ENCODE measurements at regions not wholly inside any gene's neighbourhood (a gene's known extent, or its start where the extent isn't known, plus 50 kb on each side); places are given as distances from the start of the nearest gene placed in this dataset.
"Not testable (repeated sequence)": the region's sequence is repeated elsewhere in the genome, so short reads cannot be mapped to it uniquely, and the experiment has no call there.

DNA sequence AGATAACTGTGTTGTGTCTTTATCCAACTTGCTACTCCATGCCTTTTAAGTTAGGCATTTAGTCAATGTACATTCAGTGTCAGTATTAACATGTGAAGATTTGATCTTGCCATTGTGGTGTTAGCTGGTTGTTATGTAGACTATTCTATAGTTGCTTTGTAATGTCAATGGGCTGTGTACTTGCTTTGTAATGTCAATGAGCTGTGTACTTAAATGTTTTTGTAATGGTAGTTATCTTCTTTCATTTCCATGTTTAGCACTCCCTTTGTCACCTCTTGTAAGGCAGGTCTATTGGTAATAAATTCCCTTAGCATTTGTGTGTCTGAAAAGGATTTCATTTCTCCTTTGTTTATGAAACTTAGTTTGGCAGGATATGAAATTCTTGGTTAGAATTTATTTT is 53.4 kb downstream of the MC4R start:
- DNase-seq, result no peak

GRCh38 chr18:60311676-60312360 is 60.8 kb downstream of the MC4R start:
- no peak for DNase-seq

GRCh38 chr18:60295674-60296073 is 76.9 kb downstream of the MC4R start:
- no peak for DNase-seq

GRCh38 chr18:60292186-60292585 is 80.4 kb downstream of the MC4R start:
- DNase-seq, result no peak

DNA sequence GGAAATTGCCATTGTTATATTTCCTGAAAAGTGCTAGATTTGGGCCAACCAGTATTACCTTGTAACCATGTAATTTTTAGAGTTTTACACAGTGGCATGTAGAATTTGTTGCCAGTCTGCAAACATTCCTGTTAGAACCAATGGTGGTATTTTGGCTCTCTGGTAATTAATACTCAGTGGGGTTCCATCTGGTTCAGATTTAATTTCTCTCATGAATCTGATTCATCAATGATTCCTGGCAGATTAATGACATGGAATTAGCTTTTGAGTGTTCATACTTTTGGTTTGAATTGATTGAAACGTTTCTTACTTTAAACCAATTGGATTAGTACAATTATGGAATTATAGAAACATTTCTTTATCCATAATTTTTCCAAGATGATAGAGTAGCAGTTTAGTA is 93.2 kb downstream of the MC4R start:
- DNase-seq, result no peak

DNA sequence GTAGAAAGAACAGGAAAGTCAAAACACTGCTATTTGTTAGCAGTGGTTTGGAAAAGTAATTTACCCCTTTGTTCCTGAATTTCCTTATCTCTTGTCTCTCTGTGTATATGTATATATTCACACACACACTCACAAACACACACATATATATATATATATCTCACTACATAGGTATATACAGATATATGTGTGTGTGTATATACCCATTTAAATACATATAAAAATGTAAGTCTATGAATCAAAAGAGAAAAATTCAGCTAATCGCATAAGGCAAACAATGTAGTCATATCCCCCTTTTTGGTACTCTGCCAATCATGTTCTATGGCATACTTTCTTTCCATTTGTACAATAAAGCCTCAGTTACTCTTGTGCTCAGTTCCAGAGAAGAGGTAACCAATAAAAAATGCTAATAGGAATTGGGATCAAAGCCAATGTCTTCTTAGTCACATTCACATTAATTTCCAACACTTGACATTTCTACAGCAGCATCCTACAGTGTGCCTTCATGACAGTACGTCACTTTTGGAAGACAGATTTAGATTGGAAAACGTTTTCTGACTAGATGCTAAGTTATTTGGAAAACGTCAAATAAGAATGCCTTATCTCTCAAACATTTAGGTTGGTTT is 94.6 kb downstream of the MC4R start:
- no peak for DNase-seq

DNA sequence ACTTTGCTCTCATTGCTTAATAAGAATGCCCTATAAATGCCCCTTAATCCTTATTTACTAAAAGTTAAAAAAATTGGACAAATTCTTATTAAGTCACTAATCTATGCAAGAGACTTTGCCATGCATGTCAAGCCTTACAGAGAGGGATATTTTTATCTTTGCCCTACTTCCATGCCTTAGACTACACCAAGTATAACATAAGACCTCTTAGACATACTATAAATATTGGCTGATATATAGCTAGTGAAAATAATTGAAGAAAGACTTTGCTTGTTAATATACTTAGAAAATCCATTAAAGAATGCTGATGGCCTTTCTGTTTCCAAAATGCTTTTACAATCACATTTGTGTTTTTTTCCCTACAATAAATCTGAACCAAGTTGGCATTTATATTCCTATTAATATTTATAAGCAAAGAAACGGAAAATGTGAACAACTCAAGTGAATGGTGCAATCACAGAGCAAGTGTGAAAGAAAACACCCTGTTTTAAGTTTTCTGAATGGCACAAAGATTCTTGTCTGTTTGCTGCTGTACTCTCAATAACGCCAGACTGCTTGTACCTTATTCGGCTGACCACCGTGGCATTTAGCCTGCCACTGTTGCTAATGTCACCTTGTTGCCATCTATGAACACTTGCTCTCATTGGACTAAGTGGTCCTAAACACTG is 105.0 kb downstream of the MC4R start:
- DNase-seq, result no peak

GRCh38 chr18:60266558-60266957 is 106.0 kb downstream of the MC4R start:
- no peak for DNase-seq

DNA sequence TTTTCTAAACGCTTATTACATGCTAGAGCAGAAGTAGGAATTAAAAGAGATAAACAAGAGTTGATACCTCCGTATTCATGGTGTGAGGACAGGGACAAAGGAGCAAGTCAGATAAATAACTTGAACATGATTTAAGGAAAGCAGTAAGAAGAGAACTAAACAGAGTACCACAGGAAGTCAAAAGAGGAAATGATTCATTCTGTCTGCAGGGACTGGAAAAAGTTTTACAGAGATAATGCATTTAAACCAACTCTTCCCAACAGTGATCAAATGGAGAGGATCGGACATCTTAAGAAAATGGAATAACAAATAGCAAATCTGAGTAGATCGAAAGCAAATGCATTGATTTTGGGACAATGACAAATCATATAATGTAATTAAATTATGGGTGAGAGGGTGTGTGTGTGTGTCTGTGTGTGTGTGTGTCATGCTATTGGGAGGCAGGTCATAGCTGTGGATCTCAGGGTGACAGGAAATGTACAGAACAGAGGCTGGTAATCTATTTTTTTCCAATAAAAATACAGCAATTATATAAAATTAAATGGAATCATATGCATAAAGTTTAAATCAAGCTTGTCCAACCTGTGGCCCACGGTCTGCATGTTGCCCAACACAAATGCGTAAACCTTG is 113.4 kb downstream of the MC4R start:
- DNase-seq, result no peak

DNA sequence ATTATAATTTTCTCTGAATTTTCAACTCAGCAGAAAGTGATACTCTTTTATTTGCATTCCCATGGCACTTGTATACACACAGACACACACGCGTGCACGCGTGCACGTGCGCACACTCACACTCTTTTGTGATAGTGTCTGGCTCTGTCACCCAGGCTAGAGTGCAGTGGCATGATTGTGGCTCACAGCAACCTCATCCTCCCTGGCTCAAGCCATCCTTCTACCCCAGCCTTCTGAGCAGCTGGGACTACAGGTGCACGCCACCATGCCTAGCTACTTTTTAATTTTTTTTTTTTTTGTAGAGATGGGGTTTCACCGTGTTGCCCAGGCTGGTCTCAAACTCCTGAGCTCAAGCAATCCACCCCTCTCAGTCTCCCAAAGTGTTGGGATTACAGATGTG is 123.2 kb downstream of the MC4R start:
- DNase-seq, result no peak

DNA sequence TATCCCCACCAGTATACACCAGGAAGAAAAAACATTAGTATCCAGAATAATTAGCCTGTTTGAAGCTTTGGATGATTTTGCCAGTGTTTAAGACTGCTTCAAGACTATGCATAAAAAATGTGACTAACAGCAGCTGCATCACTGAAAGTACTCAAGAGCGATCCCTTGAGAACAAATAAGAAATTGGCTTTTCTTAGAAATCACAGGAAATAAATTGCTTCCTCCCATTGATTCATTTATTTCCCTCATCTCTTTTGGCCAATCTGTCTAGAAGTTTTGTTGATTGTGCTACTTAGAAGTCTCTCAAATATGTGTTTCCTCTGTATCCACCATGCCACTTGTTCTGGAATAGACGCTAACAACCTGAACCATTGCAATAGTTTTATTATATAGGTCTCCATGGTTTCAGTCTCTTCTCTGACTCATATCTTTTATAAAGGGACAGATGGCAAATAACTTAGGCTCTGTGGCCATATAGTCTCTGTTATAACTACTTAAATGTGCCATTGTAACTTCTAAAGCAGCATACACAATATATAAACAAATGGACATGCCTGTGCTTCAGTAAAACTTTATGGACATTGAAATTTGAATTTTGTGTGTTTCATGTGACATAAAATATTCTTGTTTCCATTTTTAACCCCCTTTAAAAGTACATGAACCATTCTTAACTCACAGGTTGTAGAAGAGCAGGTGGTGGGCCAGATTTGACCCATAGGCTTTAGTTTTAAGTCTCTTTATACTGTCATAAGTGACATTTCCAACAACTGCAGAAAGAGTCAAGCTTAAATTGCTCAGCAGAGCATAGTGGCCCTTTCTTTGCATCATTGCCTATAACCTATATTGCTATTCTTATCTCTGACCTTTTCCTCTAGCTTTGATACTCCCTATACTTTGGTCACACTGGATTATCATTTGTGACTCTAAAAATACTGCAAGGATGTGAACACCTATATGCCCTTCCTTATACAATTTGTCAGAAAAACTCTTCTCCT is 123.9 kb downstream of the MC4R start:
- DNase-seq, result no peak

- DNase-seq, result no peak
These were observed 125.5 kb downstream of the MC4R start for GRCh38 chr18:60247103-60247502.

DNA sequence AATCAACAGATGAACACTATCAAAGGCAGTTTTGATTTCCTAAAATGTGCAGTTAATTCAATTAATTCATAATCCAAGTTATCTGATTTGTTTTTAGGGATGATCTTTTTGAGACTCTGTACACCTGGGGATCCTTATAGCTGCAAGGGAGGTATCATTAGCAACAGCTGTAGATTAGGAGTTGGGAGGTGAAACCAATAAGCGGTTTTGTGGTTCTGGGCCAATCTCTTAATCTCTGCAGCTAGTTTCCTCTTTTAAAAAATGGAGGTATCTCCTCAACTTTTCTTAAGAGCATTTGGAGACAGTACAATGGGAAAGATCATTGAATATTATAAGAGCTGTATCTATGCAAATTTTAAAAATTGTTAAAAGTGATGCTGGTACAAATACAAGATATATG is 126.0 kb downstream of the MC4R start:
- DNase-seq, result no peak

GRCh38 chr18:60245096-60245495 is 127.5 kb downstream of the MC4R start:
- no peak for DNase-seq

DNA sequence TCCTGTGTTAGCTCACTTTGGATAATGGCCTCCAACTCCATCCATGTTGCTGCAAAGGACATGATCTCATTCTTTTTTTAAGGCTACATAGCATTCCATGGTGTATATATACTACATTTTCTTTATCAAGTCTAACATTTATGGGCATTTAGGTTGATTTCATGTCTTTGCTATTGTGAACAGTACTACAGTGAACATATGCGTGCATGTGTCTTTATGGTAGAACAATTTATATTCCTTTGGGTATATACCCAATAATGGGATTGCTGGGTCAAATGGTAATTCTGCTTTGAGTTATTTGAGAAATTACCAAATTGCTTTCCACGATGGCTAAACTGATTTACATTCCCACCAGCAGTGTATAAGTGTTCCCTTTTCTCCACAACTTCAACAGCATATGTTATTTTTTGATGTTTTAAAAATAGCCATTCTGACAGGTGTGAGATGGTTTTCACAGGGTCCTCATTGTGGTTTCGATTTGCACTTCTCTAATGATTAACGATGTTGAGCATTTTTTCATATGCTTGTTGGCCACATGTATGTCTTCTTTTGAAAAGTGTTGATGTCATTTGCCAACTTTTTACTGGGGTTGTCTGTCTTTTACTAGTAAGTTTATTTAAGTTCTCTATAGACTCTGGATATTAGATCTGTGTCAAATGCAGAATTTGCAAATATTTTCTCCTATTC is 133.4 kb downstream of the MC4R start:
- not testable (repeated sequence) for DNase-seq

- no peak for DNase-seq
These were observed 137.4 kb downstream of the MC4R start for GRCh38 chr18:60235164-60235563.

DNA sequence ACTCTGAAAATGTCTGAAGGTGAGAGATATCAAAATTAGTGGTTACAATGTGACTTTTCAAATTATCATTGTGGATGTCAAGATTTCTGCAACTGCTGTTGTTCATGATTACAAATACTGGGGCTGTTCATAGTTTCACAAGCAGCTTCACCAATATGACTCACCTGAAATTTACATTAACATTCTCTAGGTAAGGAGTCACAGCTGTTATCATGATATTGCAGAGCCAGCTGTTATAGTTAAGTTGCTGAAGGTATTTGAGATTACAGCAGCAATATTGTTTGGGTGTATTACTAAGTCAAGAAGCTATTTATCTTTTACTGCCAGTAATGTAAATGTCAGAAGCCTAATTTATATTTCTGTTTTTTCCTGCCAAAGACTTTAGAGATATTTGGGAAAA is 140.0 kb downstream of the MC4R start:
- no peak for DNase-seq

DNA sequence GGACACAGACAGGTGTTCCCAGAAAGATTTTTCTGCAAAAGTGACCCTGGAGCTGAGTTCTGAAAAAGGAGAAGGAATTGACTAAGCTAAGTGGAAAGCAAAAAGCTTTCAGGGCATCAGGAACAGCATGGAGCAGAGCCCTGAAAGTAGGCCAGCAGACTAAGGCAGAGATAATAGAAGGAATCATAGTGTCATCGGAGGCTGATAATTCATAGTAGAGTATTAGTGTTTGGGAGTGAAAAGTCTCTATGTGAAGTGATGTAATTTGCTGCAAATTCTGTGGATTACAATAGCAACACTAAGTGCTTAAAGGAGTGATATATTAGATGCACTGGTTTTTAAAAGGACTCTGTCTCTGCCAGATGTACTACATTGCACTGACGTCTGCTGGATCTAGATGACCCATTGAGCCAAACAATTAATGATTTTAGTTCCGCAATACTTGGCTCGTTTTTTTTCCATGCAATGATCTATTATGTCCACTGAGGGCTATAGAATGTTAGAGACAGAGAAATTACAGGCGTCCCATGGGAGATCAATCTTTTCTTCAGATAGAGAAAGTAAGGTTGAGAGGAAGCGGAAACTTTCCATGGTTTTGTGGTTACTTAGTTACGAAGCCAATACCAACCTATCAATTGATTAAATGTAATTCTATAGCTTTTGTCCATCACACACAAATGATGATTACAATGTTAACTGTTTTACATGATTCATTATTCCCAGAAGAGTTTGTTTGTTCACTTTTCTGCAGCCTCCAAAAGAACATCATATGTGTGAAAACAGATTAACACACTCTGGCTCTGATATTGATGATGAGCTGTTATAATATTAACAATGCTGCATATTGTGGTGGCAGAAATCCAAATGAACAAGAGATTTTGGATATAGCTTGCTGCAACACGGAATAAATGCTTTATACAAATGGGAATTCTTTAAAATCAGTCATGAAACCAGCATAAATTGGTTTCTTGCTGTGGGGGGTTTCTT is 143.7 kb downstream of the MC4R start:
- no peak for DNase-seq

- no peak for DNase-seq
These were observed 157.1 kb downstream of the MC4R start for GRCh38 chr18:60215432-60215831.

DNA sequence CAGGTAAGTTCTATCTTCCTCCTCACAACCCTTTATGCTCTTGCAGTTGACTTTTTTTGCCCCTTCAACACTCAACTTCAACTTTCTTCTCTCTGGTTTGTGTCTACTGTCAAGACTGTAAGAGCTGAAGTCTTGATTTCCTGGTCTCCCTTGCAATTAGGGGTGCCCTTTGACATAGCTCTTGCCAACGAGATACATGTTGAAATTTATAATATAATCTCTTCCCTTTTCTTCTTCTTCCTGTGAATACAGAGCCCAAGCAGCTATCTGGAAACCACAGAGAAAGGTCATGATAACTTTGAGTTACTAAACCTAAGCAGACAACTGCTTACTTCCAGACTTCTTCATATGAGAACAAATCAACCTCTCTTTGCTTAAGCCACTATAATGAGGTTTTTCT is 163.5 kb downstream of the MC4R start:
- DNase-seq, result no peak

GRCh38 chr18:60202708-60203107 is 169.9 kb downstream of the MC4R start:
- no peak for DNase-seq
